ENCODE measurements at regions not wholly inside any gene's neighbourhood (a gene's known extent, or its start where the extent isn't known, plus 50 kb on each side); places are given as distances from the start of the nearest gene placed in this dataset.
A peak's percentile ranks its signal among the peaks of the same experiment; 100 is the strongest.

GRCh38 chr6:95133578-95133977 lies 443.8 kb upstream of the MANEA start:
- TF ChIP-seq CTCF (IDR thresholded peaks at IDR 0.05; ENCODE audit: low read length, missing control alignments) = peak; percentile 2
- no peak overlapping the region for H3K4me3 ChIP-seq (replicated peaks; ENCODE audit: low read depth, low read length)
- no peak for DNase-seq (ENCODE audit: low read depth)

GRCh38 chr6:95135182-95135581 lies 442.2 kb upstream of the MANEA start:
- no peak for TF ChIP-seq CTCF (IDR thresholded peaks at IDR 0.05; ENCODE audit: low read length, missing control alignments)
- no peak for DNase-seq (ENCODE audit: low read depth)

GRCh38 chr6:95142101-95142500 lies 435.2 kb upstream of the MANEA start:
- H3K4me3 ChIP-seq (replicated peaks; ENCODE audit: low read depth, low read length) = no peak overlapping the region
- no peak for TF ChIP-seq CTCF (IDR thresholded peaks at IDR 0.05; ENCODE audit: low read length, missing control alignments)
- DNase-seq (ENCODE audit: low read depth) = no peak

More at GRCh38 chr6:95135182-95135581, 442.2 kb upstream of the MANEA start:
- H3K4me3 ChIP-seq (replicated peaks; ENCODE audit: low read depth, low read length) = no peak overlapping the region

- H3K4me3 ChIP-seq (replicated peaks; ENCODE audit: low read depth, low read length) = no peak overlapping the region
- DNase-seq (ENCODE audit: low read depth) = no peak
- TF ChIP-seq CTCF (IDR thresholded peaks at IDR 0.05; ENCODE audit: low read length, missing control alignments) = no peak
Observed at GRCh38 chr6:95142661-95143335, 434.5 kb upstream of the MANEA start.

- no peak for DNase-seq (ENCODE audit: low read depth)
Observed at GRCh38 chr6:95143408-95144180, 433.7 kb upstream of the MANEA start.

GRCh38 chr6:95145457-95145856 lies 431.9 kb upstream of the MANEA start:
- DNase-seq (ENCODE audit: low read depth) = no peak
- TF ChIP-seq CTCF (IDR thresholded peaks at IDR 0.05; ENCODE audit: low read length, missing control alignments) = no peak
- no peak overlapping the region for H3K4me3 ChIP-seq (replicated peaks; ENCODE audit: low read depth, low read length)

More at GRCh38 chr6:95143408-95144180, 433.7 kb upstream of the MANEA start:
- no peak overlapping the region for H3K4me3 ChIP-seq (replicated peaks; ENCODE audit: low read depth, low read length)
- no peak for TF ChIP-seq CTCF (IDR thresholded peaks at IDR 0.05; ENCODE audit: low read length, missing control alignments)

Measured in fibroblast of pulmonary artery (primary cell).